HG03097 (cell line): ENCODE measurements at regions not wholly inside any gene's neighbourhood (a gene's known extent, or its start where the extent isn't known, plus 50 kb on each side); places are given as distances from the start of the nearest gene placed in this dataset.

ENCODE experiments used
- ATAC-seq: cut with Tn5 transposase; IDR thresholded peaks from one replicate; pipeline ENCODE4 v1.9.1; 2021; ENCODE audit not compliant: unreplicated experiment, low FRiP score

DNA sequence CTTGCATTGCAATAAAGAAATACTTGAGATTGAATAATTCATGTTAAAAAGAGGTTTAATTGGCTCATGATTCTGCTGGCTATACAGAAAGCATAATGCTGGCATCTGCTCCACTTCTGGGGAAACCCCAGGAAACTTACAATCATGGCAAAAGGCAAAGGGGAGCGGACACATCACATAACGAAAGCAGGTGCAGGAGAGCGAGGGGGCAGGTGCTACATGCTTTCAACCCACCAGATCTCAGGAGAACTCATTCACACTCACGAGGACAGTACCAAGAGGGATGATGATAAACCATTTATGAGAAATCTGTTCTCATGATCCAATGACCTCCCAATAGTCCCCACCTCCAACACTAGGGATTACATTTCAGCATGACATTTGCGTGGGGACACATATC lies 172.6 kb downstream of the RASSF9 start:
- ATAC-seq = no peak

DNA sequence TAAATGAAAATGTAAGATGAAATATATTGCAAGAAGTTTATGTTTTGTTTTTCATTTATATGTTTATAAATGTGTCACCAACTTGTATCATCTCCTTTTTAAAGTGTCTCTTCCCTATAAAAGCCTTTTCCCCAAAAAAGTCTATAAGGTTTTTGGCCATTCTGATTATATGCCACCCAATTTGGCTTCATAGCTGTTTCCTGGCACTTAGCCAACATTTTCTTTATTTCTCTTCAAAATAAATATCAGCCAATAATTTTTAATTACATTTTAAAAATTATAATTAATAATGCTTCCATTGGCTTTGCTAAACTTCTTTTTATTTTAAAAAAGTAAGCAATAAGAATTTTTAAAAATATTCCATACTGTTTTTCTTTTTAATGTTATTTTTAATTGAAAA lies 171.8 kb downstream of the RASSF9 start:
- no peak for ATAC-seq

DNA sequence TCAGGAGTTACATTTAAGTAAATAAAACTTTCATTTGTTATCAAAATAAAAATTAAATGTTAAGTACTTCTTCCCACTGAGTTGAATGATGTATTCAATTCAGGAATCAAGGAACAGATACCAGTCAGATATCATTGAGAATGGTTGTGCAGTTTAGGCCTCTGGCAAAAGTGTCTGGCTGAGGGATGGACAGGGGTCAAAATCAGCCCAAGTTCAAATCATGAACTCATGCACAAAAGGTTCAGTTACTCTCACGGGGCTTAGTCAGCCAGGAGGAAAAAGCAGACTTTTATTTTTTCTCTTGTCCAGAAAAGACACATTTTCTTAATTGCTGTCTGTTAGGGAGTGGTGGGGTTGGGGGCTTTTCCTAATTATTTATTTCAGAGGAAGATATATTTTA lies 166.3 kb downstream of the RASSF9 start:
- no peak for ATAC-seq

DNA sequence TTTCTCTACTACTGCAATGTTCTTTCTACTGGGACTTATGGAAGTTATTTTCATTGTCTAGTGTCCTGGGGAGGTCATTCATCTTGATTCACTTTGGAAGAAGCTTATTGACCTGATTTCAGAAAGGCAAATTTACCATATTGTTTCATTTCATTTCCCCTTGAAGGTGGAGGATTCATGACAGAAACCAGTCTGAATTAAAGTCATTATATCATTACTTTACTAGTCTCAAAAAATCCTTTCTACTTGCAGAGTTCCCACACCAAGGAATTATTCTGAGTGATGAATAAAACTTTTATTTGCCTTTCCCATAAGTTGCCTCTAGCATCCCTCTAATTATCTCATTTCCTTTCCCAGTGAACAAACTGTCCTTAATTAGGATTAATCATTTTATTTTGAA lies 163.8 kb downstream of the RASSF9 start:
- ATAC-seq = no peak

DNA sequence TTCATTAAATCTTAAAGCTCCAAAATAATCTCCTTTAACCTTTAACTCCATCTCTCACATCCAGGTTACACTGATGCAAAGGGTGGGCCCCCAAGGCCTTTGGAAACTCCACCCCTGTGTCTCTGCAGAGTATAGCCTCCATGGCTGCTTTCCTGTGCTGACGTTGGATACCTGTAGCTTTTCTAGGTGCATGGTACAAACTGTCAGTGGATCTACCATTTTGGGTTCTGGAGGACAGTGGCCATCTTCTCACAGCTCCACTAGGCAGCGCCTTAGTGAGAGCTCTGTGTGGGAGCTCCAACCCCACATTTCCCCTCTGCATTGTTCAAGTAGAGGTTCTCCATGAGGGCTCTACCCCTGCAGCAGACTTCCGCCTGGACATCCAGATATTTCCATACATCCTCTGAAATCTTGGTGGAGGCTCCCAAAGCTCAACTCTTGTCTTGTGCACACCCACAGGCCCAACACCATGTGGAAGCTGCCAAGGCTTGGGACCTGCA lies 162.2 kb downstream of the RASSF9 start:
- ATAC-seq = no peak

DNA sequence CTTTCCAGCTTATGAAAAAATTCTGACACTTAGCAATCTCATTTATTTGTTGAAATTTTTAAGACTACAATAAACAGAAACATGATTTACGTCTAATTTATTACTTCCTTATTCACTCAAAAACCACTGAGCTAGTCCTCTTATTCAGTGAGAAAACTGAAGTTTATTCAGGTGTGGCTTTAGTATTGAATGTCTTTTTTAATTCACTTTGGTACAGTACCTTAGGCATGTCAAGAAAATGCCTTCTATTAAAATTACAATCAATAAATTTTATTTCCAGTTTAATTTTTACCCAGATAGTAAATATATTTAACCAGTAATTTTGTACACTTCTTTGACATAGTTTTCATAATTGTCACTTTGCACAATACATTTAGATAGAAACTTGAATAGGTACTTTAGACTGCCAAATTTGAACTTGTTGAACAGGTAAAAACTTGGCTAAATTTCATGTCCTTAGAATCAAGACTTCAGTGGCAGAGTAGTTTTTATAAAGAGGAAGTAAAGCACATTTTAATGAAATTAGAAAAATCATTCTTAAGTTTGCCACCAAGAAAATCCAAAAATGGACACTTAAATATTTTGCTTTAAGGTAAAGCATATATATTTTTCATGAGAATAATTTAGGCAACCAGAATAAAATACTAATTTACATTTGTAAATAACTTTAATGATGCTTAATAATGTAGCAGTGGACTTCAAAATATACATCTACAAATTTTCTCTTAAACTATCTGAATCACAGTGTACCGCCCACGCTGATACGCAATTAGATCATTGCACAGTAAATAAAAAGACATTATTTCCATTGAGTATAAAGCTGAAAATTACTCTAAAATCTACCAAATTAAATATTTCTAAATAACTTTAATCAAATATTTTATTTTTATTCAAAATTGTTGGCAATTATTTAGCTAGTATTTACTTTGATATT lies 159.1 kb downstream of the RASSF9 start:
- no peak for ATAC-seq

DNA sequence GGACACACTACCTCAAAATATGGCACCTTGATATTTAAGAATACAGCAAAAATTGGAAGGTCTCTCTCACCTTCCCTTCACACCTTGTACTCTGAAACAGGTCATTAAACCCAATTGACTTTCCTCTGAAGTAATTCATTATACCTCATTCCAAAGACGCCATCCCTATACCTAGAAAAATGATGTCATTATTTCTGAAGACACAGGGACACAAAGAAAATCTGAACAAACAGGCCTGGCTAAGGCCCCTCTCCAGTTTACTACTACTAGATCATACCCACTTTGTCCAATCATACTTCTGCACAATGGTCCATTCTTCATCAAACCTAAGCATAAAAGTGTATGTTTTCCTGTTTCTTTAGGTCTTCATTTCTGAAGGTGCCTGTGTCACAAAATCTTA lies 156.9 kb downstream of the RASSF9 start:
- no peak for ATAC-seq

DNA sequence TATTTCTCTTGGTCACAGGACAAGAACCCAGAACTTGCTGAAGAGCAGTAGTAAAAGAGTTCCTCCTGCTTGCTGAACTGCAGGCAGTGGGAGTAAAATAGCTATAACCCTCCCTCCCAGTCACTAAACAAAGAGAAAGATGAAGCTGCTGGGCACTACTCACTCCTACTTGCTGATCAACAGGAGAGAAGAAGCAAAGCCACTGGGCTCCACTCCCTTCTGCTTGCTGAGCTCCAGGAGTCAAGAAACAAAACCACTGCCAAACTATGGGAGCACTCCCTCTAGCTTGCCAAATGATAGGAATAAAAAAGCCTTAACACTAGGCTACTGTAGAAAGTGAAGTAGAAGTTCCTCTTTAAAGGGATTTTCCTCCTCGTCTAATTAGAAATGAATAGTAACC lies 155.3 kb downstream of the RASSF9 start:
- ATAC-seq = no peak

DNA sequence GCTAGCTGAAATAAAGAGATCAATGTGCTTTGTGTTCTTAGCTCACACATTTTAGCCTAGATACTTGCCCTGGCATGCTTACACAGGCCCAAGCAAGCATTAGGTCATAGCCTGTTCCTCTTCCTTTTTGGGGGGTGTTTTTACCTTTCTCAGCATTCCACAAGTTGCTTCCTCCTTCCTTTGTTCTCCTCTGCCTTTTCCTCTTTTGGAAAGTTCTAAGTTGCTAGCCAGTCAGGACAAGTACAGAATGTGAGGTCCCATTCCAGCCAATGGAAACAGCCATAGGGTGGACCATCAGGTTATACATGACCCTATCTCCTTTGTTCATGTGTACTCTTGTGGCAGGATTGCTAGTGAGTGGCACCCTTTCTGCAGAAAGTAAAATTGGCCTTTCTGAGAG lies 154.9 kb downstream of the RASSF9 start:
- ATAC-seq = no peak

DNA sequence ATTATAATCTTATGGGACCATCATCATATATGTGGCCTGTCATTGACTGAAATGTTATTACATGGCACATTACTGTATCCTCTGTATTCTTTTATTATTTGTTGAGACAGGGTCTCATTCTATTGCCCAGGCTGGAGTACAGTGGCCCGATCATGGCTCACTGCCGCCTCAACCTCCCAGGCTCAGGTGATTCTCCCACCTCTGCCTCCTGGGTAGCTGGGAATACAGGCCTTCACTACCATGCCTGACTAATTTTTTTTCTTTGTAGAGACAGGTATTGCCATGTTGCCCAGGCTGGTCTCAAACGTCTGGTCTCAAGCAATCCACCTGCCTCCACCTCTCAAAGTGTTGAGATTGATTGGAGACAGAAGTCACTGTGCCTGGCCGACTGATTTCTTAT lies 153.2 kb downstream of the RASSF9 start:
- ATAC-seq = no peak

DNA sequence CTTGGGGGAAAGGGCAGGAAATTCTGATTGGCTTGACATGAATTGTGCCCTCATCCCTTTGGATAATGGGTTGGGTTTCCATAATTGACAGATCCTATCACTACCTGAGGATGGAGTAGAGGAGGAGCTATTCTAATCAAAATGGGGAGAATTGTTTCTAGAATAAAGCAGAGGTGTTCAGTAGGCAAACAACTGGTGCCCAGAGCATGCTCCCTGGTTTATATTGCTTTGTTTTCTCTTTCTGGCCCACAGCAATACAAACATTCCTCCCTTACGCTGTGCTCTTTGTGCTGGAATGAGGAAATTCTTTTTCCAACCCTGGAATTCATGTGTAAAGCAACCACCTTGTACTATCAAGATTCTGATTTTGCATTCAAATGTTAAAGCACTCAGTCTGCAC lies 147.4 kb downstream of the RASSF9 start:
- ATAC-seq = no peak

DNA sequence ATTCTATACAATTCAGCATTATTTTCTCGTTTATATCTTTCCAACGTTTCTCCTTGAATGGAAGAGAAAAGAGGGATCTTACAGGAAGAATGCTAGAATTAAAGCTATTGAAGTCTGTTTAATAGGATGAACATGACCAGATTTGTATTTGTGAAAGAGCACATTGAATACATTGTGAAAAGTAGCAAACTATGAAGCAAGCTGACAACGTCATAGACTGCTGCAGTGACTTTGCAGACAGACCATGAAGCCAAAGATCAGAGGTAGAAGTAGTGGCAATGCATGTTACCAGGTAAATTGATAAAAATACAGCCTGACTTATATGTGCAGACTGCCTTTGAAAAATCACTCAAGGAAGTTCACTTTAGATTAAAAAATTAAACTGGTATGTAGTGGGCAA lies 146.1 kb downstream of the RASSF9 start:
- no peak for ATAC-seq

DNA sequence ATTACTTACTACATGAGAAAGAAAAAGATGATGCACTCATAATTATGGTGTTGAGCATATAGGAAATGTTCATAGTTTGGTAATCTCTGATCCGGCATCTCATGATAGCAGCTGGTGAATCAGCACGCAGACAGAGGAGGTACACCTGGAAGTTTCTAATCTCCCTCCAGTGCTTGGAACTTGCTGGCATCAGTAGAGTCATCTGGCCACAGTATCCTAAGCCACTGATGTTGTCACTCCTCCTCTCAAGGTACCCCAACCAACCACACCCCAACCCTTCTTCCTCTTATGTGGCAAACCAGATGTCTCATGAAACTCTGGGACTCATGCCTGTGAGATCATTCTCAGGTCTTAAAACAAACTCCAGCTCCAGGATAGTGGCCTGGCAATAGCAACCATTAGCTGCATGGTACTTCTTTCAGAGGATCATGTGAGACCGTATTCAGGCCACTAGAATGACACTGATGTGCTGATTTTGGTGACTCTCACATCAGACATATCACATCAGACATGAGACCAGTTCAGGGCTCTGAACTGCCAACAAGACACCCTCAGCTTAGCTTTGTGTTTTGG lies 143.0 kb downstream of the RASSF9 start:
- no peak for ATAC-seq

DNA sequence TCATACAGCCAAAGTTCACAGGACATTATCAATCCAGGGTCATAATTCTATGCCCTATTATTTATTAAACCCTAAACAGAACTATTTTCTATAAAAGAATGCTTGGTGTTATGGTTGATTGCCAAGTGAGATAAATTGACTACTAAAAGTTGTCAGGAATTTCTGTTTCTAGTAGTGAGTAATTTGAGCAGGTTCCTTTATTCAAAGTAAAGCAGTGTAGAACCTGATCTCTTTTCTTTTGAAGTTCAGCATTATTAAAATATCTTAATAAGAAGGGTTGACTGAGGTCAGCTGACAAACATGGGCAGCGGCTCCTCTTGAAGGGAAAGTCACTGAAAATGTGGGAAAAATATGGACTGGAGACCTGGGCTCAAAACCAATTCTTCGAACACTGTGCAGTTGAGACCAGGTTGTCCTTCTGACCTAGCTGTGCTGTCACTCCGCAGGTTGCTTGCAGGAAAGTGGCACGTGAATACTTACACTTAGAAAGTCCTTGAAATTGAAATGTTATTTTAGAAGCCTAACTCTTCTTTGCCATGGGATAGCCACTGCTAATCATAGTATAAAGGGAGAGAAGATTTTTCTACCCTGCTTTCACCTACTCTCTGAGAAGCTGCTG lies 141.0 kb downstream of the RASSF9 start:
- ATAC-seq = no peak

DNA sequence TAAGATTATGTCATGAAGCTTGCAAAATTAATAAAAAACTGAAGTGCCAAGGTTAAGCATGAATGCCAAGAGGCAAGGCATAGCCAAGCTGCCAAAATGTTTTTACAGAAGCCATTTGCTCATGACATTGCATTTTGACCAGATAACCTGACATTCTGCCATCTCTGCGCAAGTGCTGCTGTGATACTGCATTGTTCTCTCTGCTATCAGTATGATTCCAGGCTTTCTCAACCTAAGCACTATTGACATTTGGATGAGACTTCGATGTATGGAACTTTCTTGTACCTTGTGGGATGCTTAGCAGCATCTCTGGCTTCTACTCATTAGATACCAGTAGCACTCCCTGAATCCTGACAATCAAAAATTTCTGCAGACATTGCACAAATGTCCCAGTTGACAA lies 139.2 kb downstream of the RASSF9 start:
- ATAC-seq = no peak

DNA sequence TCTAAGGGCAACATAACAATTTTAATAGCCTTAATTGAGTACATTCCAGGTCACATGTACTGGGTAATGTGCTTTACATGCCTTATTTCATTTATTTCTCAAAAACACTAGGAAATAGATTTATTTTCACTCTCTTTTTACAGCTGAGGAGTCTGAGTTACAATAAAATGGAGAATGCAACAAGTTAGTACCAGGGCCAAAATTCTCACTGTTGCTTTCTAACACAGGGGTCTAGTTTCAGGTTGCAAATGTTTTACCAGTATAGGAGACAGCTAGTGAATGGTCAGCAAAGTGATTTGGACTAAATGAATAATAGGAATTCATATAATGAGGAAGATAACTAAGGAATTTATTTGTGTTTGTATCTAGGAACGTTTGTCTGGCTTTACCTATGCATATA lies 137.3 kb downstream of the RASSF9 start:
- no peak for ATAC-seq

DNA sequence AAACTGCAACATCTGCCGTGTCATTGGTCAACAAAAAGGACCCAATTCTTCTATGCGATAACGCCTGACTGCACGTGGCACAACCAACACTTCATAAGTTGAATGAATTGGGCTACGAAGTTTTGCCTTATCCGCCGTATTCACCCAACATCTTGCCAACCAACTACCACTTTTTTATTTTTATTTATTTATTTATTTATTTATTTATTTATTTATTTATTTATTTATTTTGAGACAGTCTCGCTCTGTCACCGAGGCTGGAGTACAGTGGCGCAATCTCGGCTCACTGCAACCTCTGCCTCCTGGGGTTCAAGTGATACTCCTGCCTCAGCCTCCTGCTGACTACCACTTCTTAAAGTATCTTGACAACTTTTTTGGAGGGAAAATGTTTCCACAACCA lies 127.4 kb downstream of the RASSF9 start:
- ATAC-seq = no peak

DNA sequence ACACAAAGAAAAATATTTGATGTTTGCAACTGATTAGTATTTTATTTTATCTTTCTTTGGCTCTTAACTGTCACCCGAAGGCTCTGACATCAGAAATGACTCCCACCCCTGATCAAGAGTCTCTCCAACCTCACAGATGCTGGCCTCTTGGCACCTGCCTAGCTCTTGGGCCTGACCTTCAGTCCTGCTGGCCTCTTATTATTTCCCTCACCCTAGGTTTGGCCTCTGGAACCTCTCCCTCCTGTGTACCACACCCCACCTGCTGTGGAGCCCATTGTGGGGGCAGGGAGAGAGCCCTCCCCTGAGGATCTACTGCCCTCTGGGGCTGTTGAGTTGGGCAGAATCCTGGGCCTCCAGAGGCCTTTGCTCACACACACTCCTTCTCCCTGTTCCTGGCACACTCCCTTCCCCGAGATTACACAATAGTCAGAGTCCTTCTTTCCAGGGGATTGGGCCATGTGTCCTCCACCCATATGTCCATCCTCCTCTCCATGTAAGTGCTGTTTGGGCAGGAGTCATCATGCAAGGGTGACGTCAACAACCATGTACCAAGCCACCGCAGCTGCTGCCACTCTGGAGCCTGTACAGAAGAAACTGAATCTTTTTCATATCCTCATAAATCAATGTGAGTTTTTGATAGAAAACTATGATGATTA lies 124.3 kb downstream of the RASSF9 start:
- ATAC-seq = no peak

DNA sequence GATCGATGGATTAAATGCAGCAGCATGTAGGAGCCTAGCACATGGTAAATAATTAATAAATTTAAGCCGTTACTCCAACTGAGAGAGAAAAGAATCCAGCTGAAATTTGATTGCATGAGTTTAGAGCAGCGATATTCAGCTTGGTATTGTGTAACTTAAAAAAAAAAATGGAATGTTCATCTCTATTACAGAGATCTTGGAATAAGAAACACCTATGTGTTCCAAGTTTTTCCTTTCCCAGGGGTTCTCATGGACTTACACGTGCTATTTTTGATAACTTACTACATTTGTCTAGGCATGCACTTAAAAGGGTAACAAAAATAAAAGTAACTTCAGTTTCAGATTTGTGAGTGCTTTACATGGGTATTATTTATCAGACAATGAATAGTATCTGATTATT lies 122.8 kb downstream of the RASSF9 start:
- no peak for ATAC-seq

DNA sequence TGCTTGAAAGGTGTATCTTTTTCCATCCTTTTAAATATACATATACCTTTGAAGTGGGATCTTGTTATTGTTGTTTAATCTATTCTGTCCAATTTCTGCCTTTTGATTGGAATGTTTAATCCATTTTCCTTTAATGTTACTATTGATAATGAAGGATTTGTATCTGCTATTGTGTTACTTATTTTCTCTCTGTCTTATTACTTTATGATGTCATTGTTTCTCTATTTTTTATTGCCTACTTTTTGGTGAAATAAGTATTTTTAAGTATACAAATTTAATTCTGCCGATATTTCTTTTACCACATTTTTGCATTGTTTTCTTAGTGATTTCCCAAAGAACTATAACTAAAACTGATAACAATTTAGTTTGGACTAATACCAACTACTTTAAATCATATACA lies 121.8 kb downstream of the RASSF9 start:
- no peak for ATAC-seq

DNA sequence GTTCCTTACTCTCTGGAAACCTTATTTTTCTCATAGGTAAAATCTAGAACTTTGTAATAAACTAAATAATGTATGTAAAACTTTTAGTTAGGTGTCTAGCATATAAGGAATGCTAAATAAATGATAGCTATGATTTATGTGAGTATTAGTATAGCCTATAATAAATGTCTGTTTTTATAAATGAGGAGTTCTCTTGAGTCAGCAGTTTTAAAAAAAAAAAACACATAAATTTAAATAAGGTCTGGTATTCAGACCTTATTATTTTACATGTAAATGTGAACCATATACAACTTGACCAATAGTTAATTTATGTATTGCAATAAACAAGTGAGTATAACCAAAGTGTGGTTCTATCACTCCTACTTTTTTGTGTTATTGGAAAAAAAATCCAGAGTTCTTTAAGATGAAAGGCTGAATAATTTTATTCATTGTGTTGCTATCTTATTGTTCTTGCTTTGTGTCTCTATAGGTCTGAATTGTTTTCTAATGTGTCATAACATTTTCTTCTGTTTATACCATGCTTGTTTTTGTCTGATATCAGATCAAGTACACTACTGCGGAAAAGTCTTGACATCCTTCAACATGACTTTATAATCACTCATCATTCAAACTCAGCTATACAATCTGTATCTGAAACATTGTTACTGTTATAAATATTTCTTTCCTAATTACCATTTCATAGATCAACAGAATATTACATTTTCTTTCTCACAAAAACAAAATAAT lies 115.7 kb downstream of the RASSF9 start:
- ATAC-seq = no peak
